ENCODE measurements at regions not wholly inside any gene's neighbourhood (a gene's known extent, or its start where the extent isn't known, plus 50 kb on each side); places are given as distances from the start of the nearest gene placed in this dataset.

GRCh38 chr2:167608487-167608886, 638.9 kb downstream of the STK39 start:
- TF ChIP-seq HDGF (IDR thresholded peaks at IDR 0.05; ENCODE audit: borderline replicate concordance) (no peak), ELF4 (IDR thresholded peaks at IDR 0.05) (no peak), FOXK2 (IDR thresholded peaks at IDR 0.05) (no peak)
